A549 (cell line): ENCODE measurements at regions not wholly inside any gene's neighbourhood (a gene's known extent, or its start where the extent isn't known, plus 50 kb on each side); places are given as distances from the start of the nearest gene placed in this dataset.

Source experiments
- ATAC-seq, 2 experiments: fragments of 200-7000 bp in 1 of 2; fragments of >200 bp in 1 of 2; cut with Nextera tagmentation in 1 of 2; cut with Tn5 transposase in 1 of 2; 3 replicates each; pipeline versions ENCODE4 v1.8.0 to v1.9.1; 2018 to 2020; ENCODE audit warnings: mild to moderate bottlenecking in 1 of 2, moderate library complexity in 1 of 2
- CTCF ChIA-PET: fragments of 300-600 bp; sonication (Branson Sonifier 250); formaldehyde crosslinking; extraction: SDS; loops from one replicate; lab custom pipeline; 2021; ENCODE audit warnings: antibody characterized with exemption, inconsistent platforms; lab: Yijun Ruan, JAX
- POLR2A ChIA-PET: fragments of 350-600 bp; formaldehyde crosslinking; extraction: SDS; loops from one replicate; lab custom pipeline; 2021; ENCODE audit warnings: antibody characterized with exemption, inconsistent platforms; lab: Yijun Ruan, JAX
- DNase-seq, 2 experiments: peaks; one replicate each; pipeline versions ENCODE4 v3.0.0 to v3.0.0-alpha.2; 2011 to 2016; ENCODE audit warnings: low read depth in 1 of 2, low spot score in 1 of 2
- FAIRE-seq: peaks from 2 replicates; lab custom pipeline; 2011; peaks lifted over from hg19 to GRCh38; lab: Jason Lieb, UNC
- H3K27ac ChIP-seq, 2 experiments: fragments of >200 bp; sonication (Bioruptor Twin); formaldehyde crosslinking; 3 replicates each; pipeline ENCODE4 v1.5.1; 2016 to 2017
- H3K4me1 ChIP-seq: fragments of >200 bp; sonication (Bioruptor Twin); formaldehyde crosslinking; 3 replicates; pipeline ENCODE4 v1.6.1; 2016
- H3K4me2 ChIP-seq: fragments of >200 bp; sonication (Bioruptor Twin); formaldehyde crosslinking; 3 replicates; pipeline ENCODE4 v1.6.1; 2016
- H3K4me3 ChIP-seq: fragments of >200 bp; sonication (Bioruptor Twin); formaldehyde crosslinking; 3 replicates; pipeline ENCODE4 v1.5.1; 2016
- H3K9me3 ChIP-seq: fragments of >200 bp; sonication (Bioruptor Twin); formaldehyde crosslinking; 3 replicates; pipeline ENCODE4 v1.6.1; 2016
- BHLHE40 ChIP-seq: IDR thresholded peaks from 2 replicates; pipeline ENCODE4 v1.6.1; 2012; ENCODE audit warnings: low read depth, low read length, inconsistent platforms
- CBX2 ChIP-seq: fragments of 200-600 bp; sonication (generic); IDR thresholded peaks from 2 replicates; pipeline ENCODE4 v1.6.1; 2016; ENCODE audit warnings: low read depth, mild to moderate bottlenecking, borderline replicate concordance
- CBX8 ChIP-seq: fragments of 200-600 bp; sonication (generic); IDR thresholded peaks from 2 replicates; pipeline ENCODE4 v1.6.1; 2016
- CEBPB ChIP-seq, 2 experiments: fragments of >200 bp in 1 of 2; sonication (Bioruptor Twin) in 1 of 2; formaldehyde crosslinking in 1 of 2; IDR thresholded peaks; 2 replicates each; pipeline ENCODE4 v1.6.1; 2012 to 2016
- CHD4 ChIP-seq: fragments of 200-600 bp; sonication (generic); IDR thresholded peaks from 2 replicates; pipeline ENCODE4 v1.6.1; 2016; ENCODE audit warnings: antibody characterized with exemption, mild to moderate bottlenecking, borderline replicate concordance
- EHF ChIP-seq: fragments of 250-450 bp; sonication (Bioruptor Pico); IDR thresholded peaks from 2 replicates; pipeline ENCODE4 v1.5.0; 2020; ENCODE audit warnings: mild to moderate bottlenecking
- EHMT2 ChIP-seq: fragments of 200-600 bp; sonication (generic); IDR thresholded peaks from 2 replicates; pipeline ENCODE4 v1.6.1; 2016; ENCODE audit warnings: antibody characterized with exemption, low read depth, mild to moderate bottlenecking, moderate library complexity
- ELK1 ChIP-seq: fragments of 150-350 bp; IDR thresholded peaks from 2 replicates; pipeline ENCODE4 v1.6.1; 2014; ENCODE audit warnings: low read depth, mild to moderate bottlenecking, low read length
- EP300 ChIP-seq, 2 experiments: fragments of >200 bp; sonication (Bioruptor Twin); formaldehyde crosslinking; IDR thresholded peaks; 2 replicates in 1 of 2; 3 replicates in 1 of 2; pipeline ENCODE4 v1.6.1; 2016 to 2017
- FOSB ChIP-seq: fragments of 250-450 bp; sonication (Bioruptor Pico); IDR thresholded peaks from 2 replicates; pipeline ENCODE4 v1.5.0; 2020; ENCODE audit warnings: mild to moderate bottlenecking, moderate library complexity
- FOSL2 ChIP-seq, 2 experiments: fragments of 450-650 bp in 1 of 2; fragments of >200 bp in 1 of 2; sonication (Bioruptor Twin) in 1 of 2; formaldehyde crosslinking; IDR thresholded peaks; 2 replicates each; pipeline versions ENCODE4 v1.5.0 to v1.6.1; 2016 to 2020; ENCODE audit warnings: mild to moderate bottlenecking in 1 of 2, moderate library complexity in 1 of 2
- FOXS1 ChIP-seq: fragments of 250-450 bp; sonication (Bioruptor Pico); IDR thresholded peaks from 2 replicates; pipeline ENCODE4 v1.5.0; 2020; ENCODE audit warnings: mild to moderate bottlenecking, moderate library complexity
- GATA3 ChIP-seq: IDR thresholded peaks from 2 replicates; pipeline ENCODE4 v1.6.1; 2012; ENCODE audit warnings: borderline replicate concordance
- HDAC2 ChIP-seq: fragments of 200-600 bp; sonication (generic); IDR thresholded peaks from 2 replicates; pipeline ENCODE4 v1.6.1; 2016
- HOXB5 ChIP-seq: fragments of 250-450 bp; sonication (Bioruptor Pico); IDR thresholded peaks from 2 replicates; pipeline ENCODE4 v1.5.0; 2020; ENCODE audit warnings: mild to moderate bottlenecking, moderate library complexity
- MYC ChIP-seq: IDR thresholded peaks from 2 replicates; pipeline ENCODE4 v1.6.1; 2012; ENCODE audit warnings: mild to moderate bottlenecking, inconsistent platforms, low read length, improper control_type of control experiment, borderline replicate concordance
- NPAS2 ChIP-seq: fragments of 250-450 bp; sonication (Bioruptor Pico); IDR thresholded peaks from 2 replicates; pipeline ENCODE4 v1.8.0; 2022; ENCODE audit warnings: mild to moderate bottlenecking, moderate library complexity, borderline replicate concordance
- PBX3 ChIP-seq: IDR thresholded peaks from 2 replicates; pipeline ENCODE4 v1.6.1; 2012
- PHF8 ChIP-seq: fragments of 200-600 bp; sonication (generic); IDR thresholded peaks from 2 replicates; pipeline ENCODE4 v1.6.1; 2016; ENCODE audit warnings: low read depth, mild to moderate bottlenecking, antibody characterized with exemption, moderate library complexity, borderline replicate concordance
- POLR2AphosphoS2 ChIP-seq: conservative IDR thresholded peaks from 2 replicates; pipeline ENCODE4 v1.6.1; 2012; ENCODE audit warnings: low read length, improper control_type of control experiment, inconsistent platforms
- RARB ChIP-seq: fragments of 250-450 bp; sonication (Bioruptor Pico); IDR thresholded peaks from 2 replicates; pipeline ENCODE4 v1.8.0; 2021; ENCODE audit warnings: mild to moderate bottlenecking, moderate library complexity
- RCOR1 ChIP-seq: fragments of 150-350 bp; IDR thresholded peaks from 2 replicates; pipeline ENCODE4 v1.6.1; 2014; ENCODE audit warnings: antibody characterized with exemption, low read length, low read depth
- SMC3 ChIP-seq: fragments of >200 bp; sonication (Bioruptor Twin); formaldehyde crosslinking; IDR thresholded peaks from 3 replicates; pipeline ENCODE4 v1.6.1; 2018; ENCODE audit warnings: inconsistent platforms
- TP53 ChIP-seq: fragments of 250-450 bp; sonication (Bioruptor Pico); IDR thresholded peaks from 2 replicates; pipeline ENCODE4 v1.5.0; 2021; ENCODE audit warnings: mild to moderate bottlenecking, moderate library complexity
- USF2 ChIP-seq: fragments of 450-650 bp; IDR thresholded peaks from 2 replicates; pipeline ENCODE4 v1.6.1; 2014; ENCODE audit warnings: antibody characterized with exemption
- WGBS: methylation state at CpG from one replicate; pipeline ENCODE4 v1.1.6; 2017; ENCODE audit errors: missing lambda C conversion rate; 5-methylcytosine and 5-hydroxymethylcytosine counted together

- TF ChIP-seq USF2, result peak; percentile 61
- no peak for TF ChIP-seq TP53 (CRISPR knock-in tag)
- FAIRE-seq (no peak), ATAC-seq (peak in 1 of 2 experiments; percentile 79; a peak in 3 of 6 replicates), DNase-seq (peak in 1 of 2 experiments; percentile 32)
- 83% methylated on average over 5 of the region's 5 CpGs for WGBS
- Histone ChIP-seq H3K27ac (no peak overlapping the region), H3K9me3 (no peaks in the 10 kb centered on the region), H3K4me2 (no peak overlapping the region), H3K4me3 (no peak overlapping the region), H3K4me1 (no peaks in the 10 kb centered on the region)
- ChIA-PET POLR2A (no interaction called here), CTCF (interaction anchor here (1.1 to 2.2 kb wide), 2 partner anchors 10 to 18 kb away, joined by 4 to 5 read pairs; no protein-coding TSS in a partner anchor)
These were observed 56.3 kb downstream of the ABCC12 start for GRCh38 chr16:48099455-48099854.

GRCh38 chr16:48098472-48098871 is 57.3 kb downstream of the ABCC12 start:
- CTCF ChIA-PET, result interaction anchor here (0.8 to 1.6 kb wide), 3 partner anchors 10 to 43 kb away, joined by 3 to 4 read pairs (median 4); no protein-coding TSS in a partner anchor

GRCh38 chr16:48091117-48091516 is 64.7 kb downstream of the ABCC12 start:
- ATAC-seq (no peak), DNase-seq (no peak), FAIRE-seq (no peak)
- no peaks in the 10 kb centered on the region for H3K4me1 ChIP-seq
- ChIA-PET CTCF (no interaction called here), POLR2A (no interaction called here)
- no peak overlapping the region for H3K4me3 ChIP-seq
- WGBS, result 82% methylated on average over 14 of the region's 14 CpGs
- H3K27ac ChIP-seq, result no peak overlapping the region
- no peaks in the 10 kb centered on the region for H3K9me3 ChIP-seq
- no peak overlapping the region for H3K4me2 ChIP-seq
- TF ChIP-seq FOSB (no peak), MYC (no peak), BHLHE40 (no peak), POLR2AphosphoS2 (no peak)

More at GRCh38 chr16:48098472-48098871, 57.3 kb downstream of the ABCC12 start:
- H3K4me3 ChIP-seq, result no peak overlapping the region
- no peak overlapping the region for H3K27ac ChIP-seq
- DNase-seq (no peak), ATAC-seq (no peak), FAIRE-seq (no peak)
- no peaks in the 10 kb centered on the region for H3K9me3 ChIP-seq
- H3K4me2 ChIP-seq, result no peak overlapping the region
- H3K4me1 ChIP-seq, result no peaks in the 10 kb centered on the region
- TF ChIP-seq PBX3 (no peak), POLR2AphosphoS2 (no peak)
- POLR2A ChIA-PET, result interaction anchor here (0.8 kb wide), 1 partner anchor 17 kb away, joined by 3 read pairs; no protein-coding TSS in a partner anchor
- 88% methylated on average over 2 of the region's 2 CpGs for WGBS

- ChIA-PET CTCF (no interaction called here), POLR2A (interaction anchor here (0.6 to 0.7 kb wide), 2 partner anchors 20 to 961 kb away, joined by 4 to 6 read pairs; no protein-coding TSS in a partner anchor)
- Histone ChIP-seq H3K4me2 (no peak overlapping the region), H3K27ac (no peak overlapping the region), H3K9me3 (no peaks in the 10 kb centered on the region), H3K4me1 (no peaks in the 10 kb centered on the region), H3K4me3 (no peak overlapping the region)
- TF ChIP-seq MYC (no peak), CHD4 (no peak), RCOR1 (no peak), CBX2 (no peak), EP300 (IDR thresholded peaks at IDR 0.05) (no peak), RARB (CRISPR knock-in tag) (no peak), HDAC2 (no peak), CBX8 (no peak), GATA3 (no peak), USF2 (no peak), SMC3 (no peak), CEBPB (IDR thresholded peaks at IDR 0.05) (no peak), NPAS2 (CRISPR knock-in tag) (no peak), ELK1 (no peak), EHMT2 (no peak), HOXB5 (no peak), FOXS1 (no peak), EHF (CRISPR knock-in tag) (no peak), PHF8 (no peak), FOSL2 (IDR thresholded peaks at IDR 0.05) (no peak), FOSL2 (CRISPR knock-in tag; IDR thresholded peaks at IDR 0.05) (no peak)
- no peak for ATAC-seq
- no peak for FAIRE-seq
- 85% methylated on average over 4 of the region's 4 CpGs for WGBS
- DNase-seq, result no peak
These were observed 66.6 kb downstream of the ABCC12 start for GRCh38 chr16:48089053-48089792.
